ENCODE measurements at regions not wholly inside any gene's neighbourhood (a gene's known extent, or its start where the extent isn't known, plus 50 kb on each side); places are given as distances from the start of the nearest gene placed in this dataset.

GRCh38 chr10:109426987-109427386 is 496.3 kb downstream of the XPNPEP1 start:
- DNase-seq, result no peak
- Histone ChIP-seq H3K9me3 (ENCODE audit: control insufficient read depth in 2 of 3, insufficient read depth in 1 of 3, low read length in 3 of 3) (no peaks in the 10 kb centered on the region), H3K27ac (ENCODE audit: low read depth in 2 of 2, low read length in 2 of 2) (no peak overlapping the region), H3K4me1 (ENCODE audit: control insufficient read depth in 2 of 3, insufficient read depth in 2 of 3, low read depth in 1 of 3, low read length in 3 of 3) (no peaks in the 10 kb centered on the region), H3K27me3 (ENCODE audit: control insufficient read depth, insufficient read depth, low read length) (no peaks in the 10 kb centered on the region), H3K4me3 (ENCODE audit: low read length in 3 of 3) (no peak overlapping the region), H3K9ac (ENCODE audit: low read length in 3 of 3) (no peak overlapping the region), H3K36me3 (ENCODE audit: control insufficient read depth in 2 of 3, insufficient read depth in 3 of 3, low read length in 3 of 3) (no peaks in the 10 kb centered on the region)
- no peak for TF ChIP-seq CTCF (IDR thresholded peaks at IDR 0.05; ENCODE audit: borderline replicate concordance, extremely low read depth, insufficient read depth)
- intact Hi-C loops (cut with DNase I), result no loop called here
- no peak for FAIRE-seq

- no peak for TF ChIP-seq CTCF (IDR thresholded peaks at IDR 0.05; ENCODE audit: borderline replicate concordance, extremely low read depth, insufficient read depth)
- intact Hi-C loops (cut with DNase I), result no loop called here
- no peak for FAIRE-seq
Observed at GRCh38 chr10:109418795-109419194, 504.5 kb downstream of the XPNPEP1 start.

GRCh38 chr10:109417803-109418202 is 505.5 kb downstream of the XPNPEP1 start:
- no peak overlapping the region for H3K4me3 ChIP-seq (ENCODE audit: low read length in 3 of 3)
- FAIRE-seq (no peak), DNase-seq (no peak)
- H3K4me1 ChIP-seq (ENCODE audit: control insufficient read depth in 2 of 3, insufficient read depth in 2 of 3, low read depth in 1 of 3, low read length in 3 of 3), result no peaks in the 10 kb centered on the region
- H3K9me3 ChIP-seq (ENCODE audit: control insufficient read depth in 2 of 3, insufficient read depth in 1 of 3, low read length in 3 of 3), result no peaks in the 10 kb centered on the region
- no peak overlapping the region for H3K9ac ChIP-seq (ENCODE audit: low read length in 3 of 3)
- no peaks in the 10 kb centered on the region for H3K27me3 ChIP-seq (ENCODE audit: control insufficient read depth, insufficient read depth, low read length)
- intact Hi-C loops (cut with DNase I), result no loop called here
- no peaks in the 10 kb centered on the region for H3K36me3 ChIP-seq (ENCODE audit: control insufficient read depth in 2 of 3, insufficient read depth in 3 of 3, low read length in 3 of 3)
- no peak overlapping the region for H3K27ac ChIP-seq (ENCODE audit: low read depth in 2 of 2, low read length in 2 of 2)
- TF ChIP-seq CTCF (IDR thresholded peaks at IDR 0.05; ENCODE audit: borderline replicate concordance, extremely low read depth, insufficient read depth), result no peak

More at GRCh38 chr10:109418795-109419194, 504.5 kb downstream of the XPNPEP1 start:
- H3K36me3 ChIP-seq (ENCODE audit: control insufficient read depth in 2 of 3, insufficient read depth in 3 of 3, low read length in 3 of 3), result no peaks in the 10 kb centered on the region
- H3K9me3 ChIP-seq (ENCODE audit: control insufficient read depth in 2 of 3, insufficient read depth in 1 of 3, low read length in 3 of 3), result no peaks in the 10 kb centered on the region
- no peaks in the 10 kb centered on the region for H3K4me1 ChIP-seq (ENCODE audit: control insufficient read depth in 2 of 3, insufficient read depth in 2 of 3, low read depth in 1 of 3, low read length in 3 of 3)
- no peak overlapping the region for H3K27ac ChIP-seq (ENCODE audit: low read depth in 2 of 2, low read length in 2 of 2)
- H3K4me3 ChIP-seq (ENCODE audit: low read length in 3 of 3), result no peak overlapping the region
- H3K9ac ChIP-seq (ENCODE audit: low read length in 3 of 3), result no peak overlapping the region
- no peak for DNase-seq
- no peaks in the 10 kb centered on the region for H3K27me3 ChIP-seq (ENCODE audit: control insufficient read depth, insufficient read depth, low read length)

DNA sequence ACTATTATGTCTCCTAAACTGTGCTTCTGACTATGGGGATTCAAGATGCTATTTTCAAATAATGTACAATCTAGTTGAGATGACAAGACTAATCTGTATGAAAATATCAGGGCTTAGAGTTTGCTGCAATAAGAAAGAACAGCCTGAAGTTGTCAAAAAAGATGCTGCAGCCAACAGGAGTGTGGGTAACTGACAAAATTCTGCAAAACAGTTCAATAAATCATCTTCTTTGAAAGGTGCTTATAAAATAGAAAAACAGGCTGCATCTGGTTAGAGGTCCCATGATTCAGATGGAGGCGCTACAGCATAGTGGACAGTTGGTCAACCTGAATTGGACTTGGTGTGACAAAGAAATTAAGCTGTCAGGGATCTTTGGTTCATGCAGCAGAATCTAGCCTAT is 511.0 kb downstream of the XPNPEP1 start:
- intact Hi-C loops (cut with DNase I), result no loop called here
- DNase-seq (no peak), FAIRE-seq (no peak)
- Histone ChIP-seq H3K27ac (ENCODE audit: low read depth in 2 of 2, low read length in 2 of 2) (no peak overlapping the region), H3K36me3 (ENCODE audit: control insufficient read depth in 2 of 3, insufficient read depth in 3 of 3, low read length in 3 of 3) (no peaks in the 10 kb centered on the region), H3K4me3 (ENCODE audit: low read length in 3 of 3) (no peak overlapping the region), H3K4me1 (ENCODE audit: control insufficient read depth in 2 of 3, insufficient read depth in 2 of 3, low read depth in 1 of 3, low read length in 3 of 3) (no peaks in the 10 kb centered on the region), H3K27me3 (ENCODE audit: control insufficient read depth, insufficient read depth, low read length) (no peaks in the 10 kb centered on the region), H3K9me3 (ENCODE audit: control insufficient read depth in 2 of 3, insufficient read depth in 1 of 3, low read length in 3 of 3) (no peaks in the 10 kb centered on the region), H3K9ac (ENCODE audit: low read length in 3 of 3) (no peak overlapping the region)
- TF ChIP-seq CTCF (IDR thresholded peaks at IDR 0.05; ENCODE audit: borderline replicate concordance, extremely low read depth, insufficient read depth), result no peak

Measured in kidney (tissue), 13 donors.